Activated CD8-positive, alpha-beta memory T cell treated with anti-CD3 and anti-CD28 coated beads, Interleukin-2, amount 10 ng/mL, durations not matched to agents 7 days and 5 days (primary cell): ENCODE measurements at regions not wholly inside any gene's neighbourhood (a gene's known extent, or its start where the extent isn't known, plus 50 kb on each side); places are given as distances from the start of the nearest gene placed in this dataset.
"Not testable (repeated sequence)": the region's sequence is repeated elsewhere in the genome, so short reads cannot be mapped to it uniquely, and the experiment has no call there.

Experiments
- ATAC-seq: fragments of 150-1000 bp; cut with Tn5 transposase; one replicate; pipeline ENCODE4 v1.10.0; 2021; ENCODE audit warnings: moderate library complexity
- CTCF ChIA-PET: fragments of 350-600 bp; sonication (Branson Sonifier 250); formaldehyde crosslinking; loops from one replicate; lab custom pipeline; 2021; ENCODE audit warnings: antibody characterized with exemption; lab: Charles Lee
- DNase-seq: peaks from one replicate; pipeline ENCODE4 v3.0.0-alpha.2; 2020
- H3K27ac Mint-ChIP-seq: one replicate; pipeline ENCODE4 v1.8.0; 2021; ENCODE audit warnings: mild to moderate bottlenecking, mixed read lengths
- H3K27me3 Mint-ChIP-seq: one replicate; pipeline ENCODE4 v1.8.0; 2021; ENCODE audit warnings: mixed read lengths
- H3K36me3 Mint-ChIP-seq: one replicate; pipeline ENCODE4 v1.8.0; 2021; ENCODE audit warnings: mild to moderate bottlenecking, mixed read lengths
- H3K4me1 Mint-ChIP-seq: one replicate; pipeline ENCODE4 v1.8.0; 2021; ENCODE audit warnings: mixed read lengths
- H3K4me3 Mint-ChIP-seq: one replicate; pipeline ENCODE4 v1.8.0; 2021; ENCODE audit warnings: mild to moderate bottlenecking, moderate library complexity, mixed read lengths
- H3K9me3 Mint-ChIP-seq: one replicate; pipeline ENCODE4 v1.8.0; 2022; ENCODE audit warnings: low read depth, mixed read lengths

DNA sequence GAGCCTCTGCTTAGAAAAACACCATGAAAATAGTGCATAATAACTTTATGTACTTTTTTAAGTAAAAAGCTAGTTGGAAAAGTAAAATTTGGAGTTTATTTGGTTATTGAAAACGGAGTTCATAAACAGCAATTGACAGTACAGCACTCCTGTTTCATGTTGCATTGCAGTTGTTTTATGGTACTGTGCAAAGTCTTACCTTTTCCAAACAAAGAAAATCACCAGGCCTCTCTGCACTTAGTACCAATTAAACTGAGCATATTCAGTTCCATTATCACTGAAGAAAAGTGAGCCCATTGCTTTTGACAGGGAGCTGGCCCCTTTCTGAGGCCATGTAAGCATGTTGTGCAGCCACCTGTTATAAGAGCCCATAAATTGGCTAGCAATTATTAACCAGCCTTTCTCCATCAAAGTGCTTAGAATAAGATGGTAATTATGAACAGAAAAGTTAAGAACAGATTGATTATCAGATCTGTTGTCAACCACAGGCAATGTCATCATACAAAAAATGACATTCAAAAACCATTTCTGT, 376.6 kb upstream of the EMCN start:
- no peak overlapping the region for H3K27ac Mint-ChIP-seq
- CTCF ChIA-PET: no interaction called here

DNA sequence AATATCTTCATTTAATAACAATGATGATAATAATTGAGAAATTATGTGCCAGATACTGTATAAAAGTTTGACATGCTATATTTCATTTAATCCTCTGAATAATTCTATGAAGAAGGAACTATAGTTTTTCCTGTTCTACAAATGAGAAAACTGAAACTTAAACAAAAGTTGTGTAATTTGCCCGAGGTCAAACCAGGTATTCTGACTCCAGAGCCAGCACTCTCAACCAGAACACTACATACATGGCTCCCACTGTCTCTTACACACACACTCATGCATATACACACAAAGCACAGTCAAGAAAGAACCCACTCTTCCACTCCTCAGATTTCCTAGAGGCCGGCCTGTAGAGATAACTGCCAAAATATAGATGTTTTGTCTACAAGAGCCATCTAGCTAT, 374.0 kb upstream of the EMCN start:
- Mint-ChIP-seq H3K27ac (no peak overlapping the region), H3K4me1 (peaks cover 15% of the 10 kb centered on the region), H3K36me3 (peaks cover 28% of the 10 kb centered on the region), H3K4me3 (no peak overlapping the region), H3K27me3 (no peaks in the 10 kb centered on the region), H3K9me3 (peaks cover 18% of the 10 kb centered on the region)
- no peak for DNase-seq
- CTCF ChIA-PET: no interaction called here
- ATAC-seq: no peak

More for the DNA sequence above, 376.6 kb upstream of the EMCN start:
- Mint-ChIP-seq H3K27me3 (no peaks in the 10 kb centered on the region), H3K4me1 (peaks cover 15% of the 10 kb centered on the region), H3K9me3 (peaks cover 10% of the 10 kb centered on the region), H3K4me3 (no peak overlapping the region), H3K36me3 (peaks cover 19% of the 10 kb centered on the region)
- DNase-seq (no peak), ATAC-seq (no peak)

DNA sequence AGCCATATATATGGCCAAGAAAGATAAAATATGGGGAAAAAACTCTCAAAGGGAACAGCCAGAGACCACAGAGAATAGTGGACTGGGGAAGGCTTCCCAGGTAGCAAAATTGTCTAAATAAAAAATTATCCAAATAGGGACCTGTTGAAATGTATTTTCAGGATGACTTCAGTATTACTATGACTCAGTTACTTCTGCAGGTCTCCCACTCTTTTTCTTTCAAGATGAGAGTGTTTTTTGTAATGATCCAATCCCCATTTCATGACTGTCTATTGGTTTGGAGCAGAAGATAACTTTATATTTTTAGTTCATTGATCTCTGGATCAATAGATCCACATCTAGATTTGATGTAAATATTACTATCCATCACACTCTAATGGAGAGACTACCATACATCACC, 372.1 kb upstream of the EMCN start:
- no peak for ATAC-seq
- Mint-ChIP-seq H3K27ac (no peak overlapping the region), H3K36me3 (peaks cover 25% of the 10 kb centered on the region), H3K4me1 (peaks cover 2% of the 10 kb centered on the region), H3K9me3 (peaks cover 25% of the 10 kb centered on the region), H3K4me3 (no peak overlapping the region), H3K27me3 (no peaks in the 10 kb centered on the region)
- no peak for DNase-seq
- CTCF ChIA-PET: no interaction called here

DNA sequence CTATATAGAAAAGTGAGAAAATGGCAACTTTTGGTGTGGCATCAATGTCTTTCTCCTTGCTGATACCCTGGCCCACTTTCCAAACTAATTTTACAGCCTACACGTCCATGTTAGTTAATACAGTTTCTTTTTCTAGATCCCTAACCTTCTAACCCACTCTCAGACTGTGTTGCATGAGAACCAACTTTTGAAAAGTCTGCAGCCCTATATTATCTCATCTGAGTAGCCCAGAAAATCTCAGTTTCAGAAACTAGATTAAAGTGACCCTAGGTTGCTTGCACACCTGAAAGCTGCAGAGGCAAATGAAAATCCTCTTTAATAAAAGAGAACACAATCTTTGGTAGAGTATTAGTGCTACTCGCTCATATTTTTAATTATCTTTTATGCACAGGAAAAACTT, 371.6 kb upstream of the EMCN start:
- ATAC-seq (no peak), DNase-seq (no peak)
- Mint-ChIP-seq H3K4me3 (no peak overlapping the region), H3K9me3 (peaks cover 25% of the 10 kb centered on the region), H3K36me3 (peaks cover 23% of the 10 kb centered on the region), H3K4me1 (no peaks in the 10 kb centered on the region), H3K27me3 (peaks cover 3% of the 10 kb centered on the region), H3K27ac (no peak overlapping the region)
- CTCF ChIA-PET: no interaction called here

DNA sequence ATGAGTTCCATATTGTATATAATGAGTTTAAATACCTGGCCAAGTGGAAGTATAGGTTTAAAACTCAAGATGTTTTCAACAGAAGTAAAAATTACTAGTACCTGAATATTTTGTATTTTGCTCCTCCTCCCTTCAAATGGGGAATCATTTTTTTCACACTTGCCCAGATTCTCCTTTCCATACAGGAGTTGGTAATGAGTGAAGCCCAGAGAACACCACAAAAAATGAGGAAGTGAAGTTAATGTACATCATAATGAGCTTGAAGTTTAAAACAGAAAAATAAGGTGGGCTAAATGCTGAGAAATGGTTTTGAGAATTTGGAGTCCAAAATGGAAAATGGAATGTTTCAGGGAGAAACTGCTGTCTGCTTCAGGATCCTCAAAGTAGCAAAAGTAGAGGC, 364.8 kb upstream of the EMCN start:
- DNase-seq: no peak
- Mint-ChIP-seq H3K36me3 (peaks cover 5% of the 10 kb centered on the region), H3K27ac (no peak overlapping the region), H3K9me3 (peaks cover 14% of the 10 kb centered on the region), H3K27me3 (peaks cover 6% of the 10 kb centered on the region), H3K4me1 (no peaks in the 10 kb centered on the region), H3K4me3 (no peak overlapping the region)
- CTCF ChIA-PET: no interaction called here
- ATAC-seq: no peak

DNA sequence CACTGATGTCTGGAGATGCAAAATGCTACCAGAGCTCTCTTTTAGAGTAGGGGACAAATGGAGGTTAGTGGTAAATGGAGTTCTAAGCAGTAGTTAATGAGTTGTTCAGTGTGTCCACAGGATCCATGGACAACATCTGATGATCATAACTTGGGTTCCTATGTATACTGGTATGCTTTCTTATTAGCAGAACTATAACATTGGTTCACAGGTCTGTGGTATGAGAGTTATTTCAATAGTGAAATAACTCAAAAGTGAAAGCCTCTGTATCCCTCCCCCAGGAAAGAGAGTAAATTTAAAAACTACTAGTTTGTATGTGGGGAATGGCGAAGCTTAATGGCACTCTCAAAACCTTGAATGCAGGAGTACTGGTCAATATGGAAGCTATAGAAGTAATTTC, 363.5 kb upstream of the EMCN start:
- peaks cover 2% of the 10 kb centered on the region for H3K36me3 Mint-ChIP-seq
- H3K4me3 Mint-ChIP-seq: no peak overlapping the region
- CTCF ChIA-PET: no interaction called here
- no peak for DNase-seq
- ATAC-seq: no peak
- no peaks in the 10 kb centered on the region for H3K4me1 Mint-ChIP-seq
- peaks cover 5% of the 10 kb centered on the region for H3K9me3 Mint-ChIP-seq
- no peak overlapping the region for H3K27ac Mint-ChIP-seq
- H3K27me3 Mint-ChIP-seq: peaks cover 6% of the 10 kb centered on the region

DNA sequence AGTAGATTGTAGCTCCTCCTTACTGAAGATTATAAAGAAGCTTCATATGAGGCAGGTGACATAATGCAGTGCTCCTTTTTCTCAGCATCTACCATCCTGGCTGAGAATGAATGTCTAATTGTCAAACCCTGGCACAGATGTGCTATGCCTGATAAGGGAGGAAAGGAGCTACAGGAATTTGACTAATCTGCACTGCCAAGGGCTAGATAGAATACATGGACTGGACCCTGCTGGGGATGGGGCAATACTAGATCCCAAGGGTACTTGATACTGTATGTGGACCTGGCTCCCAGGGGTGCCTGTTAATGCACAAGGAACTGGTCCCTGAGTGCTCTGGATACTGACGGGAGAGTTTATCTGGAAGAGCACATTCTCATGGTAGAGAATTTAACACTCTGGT, 362.2 kb upstream of the EMCN start:
- Mint-ChIP-seq H3K27me3 (peaks cover 6% of the 10 kb centered on the region), H3K27ac (no peak overlapping the region), H3K4me1 (no peaks in the 10 kb centered on the region), H3K36me3 (no peaks in the 10 kb centered on the region), H3K4me3 (no peak overlapping the region), H3K9me3 (no peaks in the 10 kb centered on the region)
- ATAC-seq (no peak), DNase-seq (no peak)
- CTCF ChIA-PET: no interaction called here

DNA sequence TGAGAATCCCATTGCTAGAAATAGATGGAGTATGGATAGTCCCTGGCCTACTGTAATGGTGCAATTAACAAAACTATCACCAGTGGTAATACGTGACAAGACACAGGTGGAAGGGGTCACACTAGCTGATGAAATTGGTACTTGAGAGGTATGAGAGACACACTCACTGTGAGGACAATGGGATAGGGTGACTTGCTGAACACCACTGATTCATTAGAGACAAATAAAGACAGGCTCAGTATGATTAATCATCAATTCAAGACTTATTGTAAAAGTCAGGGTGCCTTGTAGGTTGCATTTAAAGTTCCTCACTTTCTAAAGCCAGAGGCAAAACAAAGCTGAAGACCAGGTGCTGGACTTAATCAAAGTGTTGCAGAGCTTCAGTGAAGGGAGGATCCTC, 361.6 kb upstream of the EMCN start:
- no peaks in the 10 kb centered on the region for H3K4me1 Mint-ChIP-seq
- no peak overlapping the region for H3K27ac Mint-ChIP-seq
- no peak for ATAC-seq
- H3K4me3 Mint-ChIP-seq: no peak overlapping the region
- DNase-seq: no peak
- CTCF ChIA-PET: no interaction called here
- no peaks in the 10 kb centered on the region for H3K9me3 Mint-ChIP-seq
- H3K36me3 Mint-ChIP-seq: no peaks in the 10 kb centered on the region
- peaks cover 4% of the 10 kb centered on the region for H3K27me3 Mint-ChIP-seq

DNA sequence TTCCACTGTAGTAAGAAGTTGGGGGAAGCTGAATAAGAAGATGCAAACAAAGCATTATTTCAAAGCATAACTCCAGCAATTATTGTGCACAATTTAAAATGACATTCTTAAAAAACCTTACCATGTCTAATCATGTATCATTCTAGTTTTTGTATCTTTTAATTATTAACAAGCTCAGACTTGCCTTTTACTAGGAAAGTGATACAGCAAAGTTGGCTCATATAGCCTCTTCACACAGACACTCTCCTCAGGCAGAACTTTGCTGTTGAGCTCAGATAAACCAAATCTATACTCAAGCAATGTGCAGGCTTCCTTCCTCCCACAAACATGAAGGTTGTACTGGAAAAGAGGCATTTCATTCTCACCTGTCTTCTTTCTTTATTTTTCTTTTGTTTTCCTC, 358.7 kb upstream of the EMCN start:
- no peak overlapping the region for H3K27ac Mint-ChIP-seq
- ATAC-seq (no peak), DNase-seq (no peak)
- CTCF ChIA-PET: no interaction called here
- peaks cover 2% of the 10 kb centered on the region for H3K36me3 Mint-ChIP-seq
- no peaks in the 10 kb centered on the region for H3K9me3 Mint-ChIP-seq
- H3K27me3 Mint-ChIP-seq: no peaks in the 10 kb centered on the region
- no peak overlapping the region for H3K4me3 Mint-ChIP-seq
- H3K4me1 Mint-ChIP-seq: no peaks in the 10 kb centered on the region

DNA sequence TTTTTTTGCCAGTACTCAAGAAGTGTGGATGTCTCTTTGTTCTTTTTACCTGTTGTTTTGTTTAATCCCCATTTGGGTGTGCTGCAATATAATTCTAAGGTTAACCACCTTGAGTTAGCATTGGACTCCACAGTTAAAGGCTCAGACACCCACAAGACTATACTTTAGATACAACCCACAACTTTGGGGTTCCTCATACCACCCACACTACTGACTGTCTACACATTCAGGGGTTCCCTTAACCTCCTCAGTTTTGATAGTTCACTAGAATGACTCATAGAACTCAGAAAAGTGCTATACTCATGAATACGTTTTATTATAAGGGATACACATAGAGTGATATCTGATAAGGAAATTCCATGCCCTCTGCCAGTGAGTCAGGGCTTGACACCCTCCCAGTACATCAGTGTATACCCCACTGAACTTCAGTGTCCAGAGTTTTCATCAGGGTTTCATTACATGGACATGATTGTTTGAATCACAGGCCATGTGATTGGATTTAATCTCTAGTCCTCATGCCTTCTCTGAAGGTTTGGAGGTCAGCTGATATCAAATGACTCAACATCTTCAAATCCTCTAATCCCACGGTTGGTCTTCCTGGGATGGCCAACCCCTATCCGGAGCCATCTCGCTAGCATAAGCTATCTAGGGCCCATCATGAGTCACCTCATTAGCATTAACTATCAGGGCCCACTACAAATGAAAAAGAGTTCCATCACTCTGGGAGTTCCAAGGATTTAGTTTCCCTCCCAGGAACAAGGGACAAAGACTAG, 357.7 kb upstream of the EMCN start:
- no peaks in the 10 kb centered on the region for H3K27me3 Mint-ChIP-seq

DNA sequence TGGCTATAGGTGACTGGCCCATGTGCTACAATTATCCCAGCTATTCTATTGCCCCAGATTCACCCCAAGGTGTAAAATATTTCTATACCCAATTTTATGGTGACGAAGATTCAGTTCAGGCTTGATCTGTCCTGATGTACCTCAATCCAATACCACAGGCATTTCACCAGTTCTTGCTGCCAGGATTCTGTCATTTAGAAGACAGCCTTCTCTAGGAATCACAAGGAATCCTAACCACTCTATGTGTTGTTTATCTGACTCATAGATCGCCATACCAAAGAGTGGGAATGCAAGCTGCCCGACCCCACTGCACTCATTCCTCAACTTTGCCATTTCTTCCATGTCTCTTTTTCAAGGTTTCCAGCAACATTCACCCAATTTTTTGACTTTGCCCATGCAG, 355.0 kb upstream of the EMCN start:
- CTCF ChIA-PET: no interaction called here
- no peak for DNase-seq
- H3K4me3 Mint-ChIP-seq: no peak overlapping the region

More for the DNA sequence above, 357.7 kb upstream of the EMCN start:
- Mint-ChIP-seq H3K9me3 (no peaks in the 10 kb centered on the region), H3K27ac (no peak overlapping the region), H3K4me1 (no peaks in the 10 kb centered on the region), H3K4me3 (no peak overlapping the region), H3K36me3 (peaks cover 2% of the 10 kb centered on the region)
- DNase-seq: no peak
- CTCF ChIA-PET: no interaction called here
- no peak for ATAC-seq

DNA sequence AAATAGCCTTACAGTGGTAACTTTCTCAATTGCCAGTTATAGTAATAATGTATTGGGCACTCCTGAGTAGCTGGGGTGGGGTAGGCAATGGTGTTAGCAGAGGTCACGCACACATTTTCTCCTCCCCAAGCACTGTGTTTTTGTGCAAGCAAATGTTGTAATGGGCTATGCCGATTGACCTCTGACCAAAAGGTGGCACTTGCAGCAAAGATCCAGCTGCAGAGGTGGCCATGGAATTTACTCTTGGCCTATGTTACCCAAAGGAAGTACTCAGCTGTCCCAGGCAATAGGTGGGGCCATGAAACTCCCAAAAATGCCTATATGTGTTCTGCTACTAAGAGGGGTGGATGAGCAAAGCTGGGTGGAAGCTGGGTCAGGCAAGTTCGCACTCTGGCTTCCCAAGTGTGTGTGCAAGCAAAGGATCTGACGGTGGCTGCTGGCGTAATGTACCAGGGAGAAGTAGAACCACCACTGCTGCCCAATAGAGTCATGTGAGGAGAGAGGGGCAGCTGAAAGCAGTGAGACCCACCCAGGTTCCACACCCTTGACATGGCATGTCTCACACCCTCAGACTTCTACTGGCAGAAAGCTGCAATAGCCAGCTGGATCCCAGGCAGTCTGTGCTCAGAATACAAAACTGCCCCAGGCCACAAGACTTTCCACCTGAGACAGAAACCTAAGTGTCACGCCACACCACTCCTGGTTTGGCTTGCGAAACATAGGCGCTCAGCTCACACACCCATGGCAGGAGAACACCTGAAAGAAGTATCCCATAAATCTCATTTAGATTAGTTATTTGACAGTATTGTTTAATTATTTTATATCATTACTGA, 353.3 kb upstream of the EMCN start:
- CTCF ChIA-PET: no interaction called here
- Mint-ChIP-seq H3K36me3 (peaks cover 2% of the 10 kb centered on the region), H3K4me1 (no peaks in the 10 kb centered on the region), H3K9me3 (peaks cover 3% of the 10 kb centered on the region), H3K27ac (no peak overlapping the region), H3K4me3 (no peak overlapping the region), H3K27me3 (no peaks in the 10 kb centered on the region)
- ATAC-seq (no peak), DNase-seq (no peak)

More for the DNA sequence above, 355.0 kb upstream of the EMCN start:
- H3K9me3 Mint-ChIP-seq: no peaks in the 10 kb centered on the region
- no peak overlapping the region for H3K27ac Mint-ChIP-seq
- ATAC-seq: no peak
- no peaks in the 10 kb centered on the region for H3K4me1 Mint-ChIP-seq
- H3K36me3 Mint-ChIP-seq: peaks cover 2% of the 10 kb centered on the region
- H3K27me3 Mint-ChIP-seq: no peaks in the 10 kb centered on the region

DNA sequence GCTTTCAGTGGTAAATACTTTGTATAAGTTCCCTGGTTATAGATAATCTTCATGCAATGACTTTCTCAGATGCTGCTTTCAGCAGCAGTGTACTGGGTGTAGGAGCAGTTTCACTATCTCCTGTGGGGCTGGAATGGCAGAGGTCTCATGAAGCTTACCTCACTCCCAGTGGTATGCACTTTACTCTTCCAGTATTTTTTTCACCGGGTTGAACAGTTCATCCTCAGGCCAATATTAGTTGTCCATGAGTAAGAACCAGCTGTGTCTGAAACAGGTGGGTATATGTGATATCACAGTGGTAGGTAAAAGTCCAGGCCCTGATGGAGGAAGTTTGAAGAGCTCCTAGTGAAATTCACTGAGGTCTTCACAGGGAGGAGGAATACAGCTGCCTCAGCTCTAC, 351.5 kb upstream of the EMCN start:
- H3K27me3 Mint-ChIP-seq: no peaks in the 10 kb centered on the region
- ATAC-seq (no peak), DNase-seq (no peak)
- H3K4me3 Mint-ChIP-seq: no peak overlapping the region
- H3K9me3 Mint-ChIP-seq: peaks cover 3% of the 10 kb centered on the region
- H3K4me1 Mint-ChIP-seq: no peaks in the 10 kb centered on the region
- H3K27ac Mint-ChIP-seq: no peak overlapping the region
- CTCF ChIA-PET: no interaction called here
- H3K36me3 Mint-ChIP-seq: peaks cover 4% of the 10 kb centered on the region

DNA sequence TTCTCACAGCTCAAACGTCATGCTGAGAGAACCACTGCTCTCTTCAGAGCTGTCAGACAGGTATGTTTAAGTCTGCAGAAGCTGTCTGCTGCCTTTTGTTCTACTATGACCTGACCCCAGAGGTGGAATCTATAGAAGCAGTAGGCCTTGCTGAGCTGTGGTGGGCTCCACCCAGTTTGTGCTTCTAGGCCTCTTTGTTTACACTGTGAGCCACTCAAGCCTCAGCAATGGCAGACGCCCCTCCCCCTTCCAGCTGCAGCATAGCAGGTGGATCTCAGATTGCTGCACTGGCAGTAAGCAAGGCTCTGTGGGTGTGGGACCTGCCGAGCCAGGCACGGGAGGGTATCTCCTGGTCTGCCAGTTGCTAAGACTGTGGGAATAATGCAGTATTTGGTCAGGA, 350.5 kb upstream of the EMCN start:
- H3K27ac Mint-ChIP-seq, H3K27me3 Mint-ChIP-seq, H3K4me3 Mint-ChIP-seq, DNase-seq, H3K4me1 Mint-ChIP-seq, H3K36me3 Mint-ChIP-seq, H3K9me3 Mint-ChIP-seq, ATAC-seq, CTCF ChIA-PET: not testable (repeated sequence)
